ENCODE measurements at regions not wholly inside any gene's neighbourhood (a gene's known extent, or its start where the extent isn't known, plus 50 kb on each side); places are given as distances from the start of the nearest gene placed in this dataset.

GRCh38 chr3:193039058-193039457 lies 121.4 kb upstream of the MB21D2 start (continued):
- TF ChIP-seq ZNF462 (CRISPR knock-in tag; IDR thresholded peaks at IDR 0.05) (no peak), ZNF114 (CRISPR knock-in tag; IDR thresholded peaks at IDR 0.05) (no peak), POLR2AphosphoS5 (IDR thresholded peaks at IDR 0.05; ENCODE audit: low read depth) (no peak), ZNF331 (CRISPR knock-in tag; IDR thresholded peaks at IDR 0.05; ENCODE audit: low read depth) (no peak), NANOG (IDR thresholded peaks at IDR 0.05; ENCODE audit: borderline replicate concordance) (no peak), EZH2 (IDR thresholded peaks at IDR 0.05; ENCODE audit: low read depth, unreplicated experiment) (no peak), ETS1 (IDR thresholded peaks at IDR 0.05) (no peak), EZH2phosphoT487 (IDR thresholded peaks at IDR 0.05; ENCODE audit: unreplicated experiment) (no peak)
